MG63 (cell line): ENCODE measurements at regions not wholly inside any gene's neighbourhood (a gene's known extent, or its start where the extent isn't known, plus 50 kb on each side); places are given as distances from the start of the nearest gene placed in this dataset.
"Not testable (repeated sequence)": the region's sequence is repeated elsewhere in the genome, so short reads cannot be mapped to it uniquely, and the experiment has no call there.

Experiments
- DNase-seq: peaks from one replicate; pipeline ENCODE4 v3.0.0-alpha.2; 2020
- H3K27me3 ChIP-seq: fragments of 250-450 bp; sonication (Bioruptor Pico); 2 replicates; pipeline ENCODE4 v1.5.1; 2020; ENCODE audit warnings: mild to moderate bottlenecking, moderate library complexity
- H3K36me3 ChIP-seq: fragments of 250-450 bp; sonication (Bioruptor Pico); 2 replicates; pipeline ENCODE4 v1.5.1; 2020; ENCODE audit warnings: mild to moderate bottlenecking, moderate library complexity
- H3K4me3 ChIP-seq: fragments of 250-450 bp; sonication (Bioruptor Pico); 2 replicates; pipeline ENCODE4 v1.5.1; 2020; ENCODE audit warnings: mild to moderate bottlenecking, moderate library complexity
- H3K9me3 ChIP-seq: fragments of 250-450 bp; sonication (Bioruptor Pico); 2 replicates; pipeline ENCODE4 v1.5.1; 2020; ENCODE audit warnings: mild to moderate bottlenecking, moderate library complexity

DNA sequence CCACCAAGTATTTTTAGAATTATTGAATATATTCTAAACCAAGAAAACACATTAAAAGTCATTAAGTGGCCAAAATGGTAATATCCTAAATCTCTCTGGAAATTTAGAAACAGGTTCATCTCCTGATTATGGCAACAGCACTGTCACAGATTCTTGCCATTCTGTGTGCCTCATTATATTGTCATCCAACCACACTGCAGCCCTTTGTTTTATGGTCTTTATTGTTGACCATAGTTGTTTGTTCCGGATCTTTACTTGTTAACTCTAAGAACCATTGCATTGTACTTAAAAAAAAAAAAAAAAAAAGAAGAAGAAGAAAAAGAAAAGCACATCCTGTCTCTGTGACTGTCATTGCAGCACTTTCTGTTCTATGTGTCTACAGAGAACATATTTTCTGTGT is 822.1 kb upstream of the ADGRL3 start:
- no peaks in the 10 kb centered on the region for H3K36me3 ChIP-seq
- no peaks in the 10 kb centered on the region for H3K27me3 ChIP-seq
- DNase-seq = no peak
- no peak overlapping the region for H3K4me3 ChIP-seq
- H3K9me3 ChIP-seq = no peaks in the 10 kb centered on the region

DNA sequence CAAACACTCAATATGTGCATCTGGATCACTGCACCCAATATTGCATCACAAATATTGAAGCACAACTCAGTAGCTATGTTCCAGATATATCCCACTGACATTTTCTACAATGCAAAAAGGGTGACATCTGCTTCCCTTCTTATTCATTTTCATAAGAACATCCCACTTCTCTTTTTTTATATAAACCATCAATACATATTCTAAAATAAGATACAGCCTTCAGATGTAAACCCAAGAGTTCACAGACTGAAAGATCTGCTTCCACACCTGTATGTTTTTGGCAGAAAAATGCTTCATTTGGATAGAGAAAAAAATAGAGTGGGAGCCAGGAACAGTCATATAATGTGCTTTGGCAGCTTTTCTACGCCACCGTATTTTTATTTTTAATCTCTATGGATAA is 815.6 kb upstream of the ADGRL3 start:
- H3K36me3 ChIP-seq = no peaks in the 10 kb centered on the region
- no peaks in the 10 kb centered on the region for H3K9me3 ChIP-seq
- H3K4me3 ChIP-seq = no peak overlapping the region
- DNase-seq = no peak
- no peaks in the 10 kb centered on the region for H3K27me3 ChIP-seq

DNA sequence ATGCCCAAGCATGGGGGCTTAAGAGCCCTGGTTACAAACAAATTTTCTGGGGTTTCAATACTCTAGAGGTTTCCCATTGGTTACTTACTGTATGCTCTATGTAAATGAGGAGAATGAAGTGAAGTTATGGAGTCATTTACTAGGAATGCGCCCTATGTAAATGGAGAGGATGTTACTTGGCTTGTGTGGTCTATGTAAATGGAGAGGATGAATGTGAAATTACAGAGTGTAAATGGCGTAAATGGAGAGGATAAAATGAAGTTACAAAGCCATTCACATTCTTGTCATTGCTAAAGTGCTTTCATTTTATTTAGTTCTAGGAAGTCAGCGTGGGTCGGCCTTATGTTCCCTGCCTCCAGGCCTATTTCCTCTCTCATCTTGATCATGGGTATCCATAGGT is 810.5 kb upstream of the ADGRL3 start:
- H3K9me3 ChIP-seq = no peaks in the 10 kb centered on the region
- no peak overlapping the region for H3K4me3 ChIP-seq
- no peak for DNase-seq
- H3K36me3 ChIP-seq = no peaks in the 10 kb centered on the region
- no peaks in the 10 kb centered on the region for H3K27me3 ChIP-seq

DNA sequence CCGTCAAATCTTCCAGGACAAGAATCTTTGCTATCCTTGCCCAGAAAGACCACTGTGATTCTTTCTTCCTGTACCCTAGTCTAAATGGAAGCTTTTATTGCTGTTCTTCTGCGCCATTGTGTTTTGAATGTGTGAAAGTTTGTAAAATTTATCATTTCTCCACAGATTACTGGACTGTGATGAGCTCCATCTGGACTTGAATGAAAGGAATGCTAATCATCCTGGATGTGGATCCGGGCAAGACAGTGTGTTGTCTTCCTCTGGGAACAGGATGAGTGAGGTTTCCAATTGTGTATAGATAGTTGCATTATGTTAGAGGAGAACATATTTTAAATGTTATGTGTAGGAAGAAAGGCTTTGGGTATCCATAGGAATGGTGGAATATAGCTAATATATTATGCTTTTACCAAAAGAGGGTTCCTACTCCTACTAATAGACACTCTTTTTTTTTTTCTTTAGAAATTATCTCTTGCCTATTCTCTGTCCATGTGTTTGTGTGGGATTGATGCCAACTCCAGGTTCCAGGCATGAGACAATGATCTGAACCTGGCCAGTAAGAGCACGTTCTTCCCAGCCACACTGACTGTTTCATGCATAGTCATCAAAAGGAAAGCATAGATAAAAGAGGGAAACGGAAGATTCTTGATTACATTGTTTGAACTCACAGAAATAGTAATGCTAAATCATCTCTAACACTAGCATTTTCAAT is 803.6 kb upstream of the ADGRL3 start:
- no peak overlapping the region for H3K4me3 ChIP-seq
- H3K9me3 ChIP-seq = no peaks in the 10 kb centered on the region
- no peaks in the 10 kb centered on the region for H3K36me3 ChIP-seq
- no peaks in the 10 kb centered on the region for H3K27me3 ChIP-seq
- no peak for DNase-seq

DNA sequence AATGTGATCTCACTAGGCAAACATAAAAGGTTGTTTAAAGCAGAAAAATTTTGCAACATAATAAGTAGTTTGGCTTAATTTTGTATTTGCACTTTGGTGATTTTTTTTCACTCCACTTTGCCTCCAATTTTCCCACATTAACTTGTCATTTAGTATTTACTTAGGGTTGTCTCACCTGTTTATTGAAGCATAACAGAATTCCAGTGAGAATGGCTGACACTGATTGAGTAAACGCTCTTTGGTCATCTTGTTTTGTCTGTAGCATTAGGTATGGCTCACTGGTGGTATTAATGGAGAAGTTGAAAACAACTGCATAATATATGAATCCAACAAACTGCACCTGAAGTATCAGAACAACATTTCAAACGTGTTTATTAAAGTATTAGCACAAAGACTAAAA is 799.5 kb upstream of the ADGRL3 start:
- DNase-seq = no peak
- Histone ChIP-seq H3K9me3 (no peaks in the 10 kb centered on the region), H3K4me3 (no peak overlapping the region), H3K36me3 (no peaks in the 10 kb centered on the region), H3K27me3 (no peaks in the 10 kb centered on the region)

DNA sequence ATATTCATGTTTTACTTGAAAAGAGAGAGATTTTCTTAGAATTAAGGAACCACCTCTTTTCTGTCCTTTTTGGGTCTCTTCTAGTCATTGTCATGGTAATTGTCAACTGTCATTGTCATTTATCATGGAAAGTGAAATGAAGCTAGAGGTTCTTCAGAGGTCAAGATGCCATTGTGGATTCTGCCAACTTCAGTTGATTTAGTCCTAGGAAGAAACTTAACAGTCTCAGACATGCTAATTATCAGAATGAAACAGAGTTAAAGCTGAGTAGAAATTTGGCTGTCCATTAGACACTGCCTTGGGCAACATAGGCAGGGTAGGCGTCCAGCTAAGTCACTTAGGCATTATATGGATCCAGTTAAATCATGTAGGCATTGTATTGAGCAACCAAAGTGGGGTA is 796.1 kb upstream of the ADGRL3 start:
- DNase-seq = no peak

DNA sequence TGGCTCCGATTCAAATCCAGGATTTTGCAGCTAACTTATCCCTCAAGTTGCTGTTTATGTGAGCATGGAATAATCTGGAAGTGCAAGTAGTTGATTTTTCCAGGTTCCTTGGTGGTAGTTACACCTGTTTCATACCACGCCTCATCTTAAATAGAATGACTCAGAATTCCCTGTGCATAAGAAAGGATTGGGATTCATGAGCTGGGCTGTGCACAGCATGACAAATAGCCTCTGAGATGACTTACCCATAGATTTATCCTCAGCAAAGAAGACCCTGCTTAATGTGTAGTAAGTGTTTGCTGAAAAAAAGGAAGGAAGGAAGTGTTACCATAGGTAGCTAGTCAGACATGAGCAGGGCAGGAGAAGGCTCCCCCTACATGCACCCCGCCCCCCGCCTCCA is 777.7 kb upstream of the ADGRL3 start:
- Histone ChIP-seq H3K9me3 (no peaks in the 10 kb centered on the region), H3K27me3 (no peaks in the 10 kb centered on the region), H3K36me3 (no peaks in the 10 kb centered on the region), H3K4me3 (no peak overlapping the region)
- DNase-seq = no peak

More for the DNA sequence above, 796.1 kb upstream of the ADGRL3 start:
- Histone ChIP-seq H3K36me3 (no peaks in the 10 kb centered on the region), H3K4me3 (no peak overlapping the region), H3K9me3 (no peaks in the 10 kb centered on the region), H3K27me3 (no peaks in the 10 kb centered on the region)

DNA sequence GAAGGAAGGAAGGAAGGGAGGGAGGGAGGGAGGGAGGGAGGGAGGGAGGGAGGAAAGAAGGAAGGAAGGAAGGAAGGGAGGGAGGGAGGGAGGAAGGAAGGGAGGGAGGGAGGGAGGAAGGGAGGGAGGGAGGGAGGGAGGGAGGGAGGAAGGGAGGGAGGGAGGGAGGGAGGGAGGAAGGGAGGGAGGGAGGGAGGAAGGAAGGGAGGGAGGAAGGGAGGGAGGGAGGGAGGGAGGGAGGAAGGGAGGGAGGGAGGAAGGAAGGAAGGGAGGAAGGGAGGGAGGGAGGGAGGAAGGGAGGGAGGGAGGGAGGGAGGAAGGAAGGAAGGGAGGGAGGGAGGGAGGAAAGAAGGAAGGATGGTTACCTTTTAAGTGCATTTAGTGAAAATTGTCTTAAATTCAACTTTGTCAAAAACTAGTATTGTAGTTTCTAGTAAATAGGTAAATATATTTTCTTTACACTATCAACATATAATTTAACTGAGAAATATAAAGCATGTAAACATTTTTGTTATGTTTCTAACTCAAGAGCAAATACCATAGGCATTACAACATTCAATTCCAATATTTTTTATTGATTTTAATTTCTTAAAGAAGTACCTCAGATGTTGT is 776.4 kb upstream of the ADGRL3 start:
- not testable (repeated sequence) for H3K4me3 ChIP-seq, H3K27me3 ChIP-seq, H3K36me3 ChIP-seq, H3K9me3 ChIP-seq, DNase-seq

DNA sequence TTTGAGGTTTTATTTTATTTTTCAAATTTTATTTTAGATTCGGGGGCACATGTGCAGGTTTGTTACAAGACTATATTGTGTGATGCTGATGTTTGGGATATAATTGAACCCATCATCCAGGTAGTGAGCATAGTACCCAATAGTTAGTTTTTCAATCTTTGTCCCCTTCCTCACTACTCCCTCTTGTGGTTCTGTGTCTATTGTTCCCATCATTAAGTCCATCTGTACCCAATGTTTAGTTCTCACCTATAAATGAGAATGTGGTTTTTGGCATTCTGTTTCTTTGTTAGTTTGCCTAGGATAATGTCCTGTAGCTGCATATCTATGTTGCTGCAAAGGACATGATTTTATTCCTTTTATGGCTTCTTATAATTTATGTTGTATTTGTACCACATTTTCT is 767.2 kb upstream of the ADGRL3 start:
- Histone ChIP-seq H3K27me3 (no peaks in the 10 kb centered on the region), H3K4me3 (no peak overlapping the region), H3K36me3 (no peaks in the 10 kb centered on the region), H3K9me3 (no peaks in the 10 kb centered on the region)
- no peak for DNase-seq

DNA sequence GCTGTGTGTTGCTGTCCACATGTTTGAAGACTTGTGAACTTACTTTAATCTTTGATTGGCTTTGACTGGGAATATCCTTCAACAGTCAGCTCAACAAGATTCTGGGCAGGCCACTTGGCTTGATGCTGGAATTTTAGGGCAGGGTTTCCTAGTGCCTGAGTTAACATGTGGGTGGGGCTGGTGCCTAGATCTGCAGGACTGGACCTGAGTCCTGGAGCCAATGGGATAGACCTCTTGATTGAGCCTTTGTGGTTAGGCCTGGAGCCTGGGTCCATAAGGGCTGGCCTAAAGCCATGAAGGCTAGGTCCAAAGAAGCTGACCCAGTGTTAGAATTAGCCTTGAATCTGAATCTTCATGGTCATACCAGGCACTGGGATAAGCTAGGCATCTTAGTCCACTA is 757.1 kb upstream of the ADGRL3 start:
- no peaks in the 10 kb centered on the region for H3K27me3 ChIP-seq
- no peak overlapping the region for H3K4me3 ChIP-seq
- H3K36me3 ChIP-seq = no peaks in the 10 kb centered on the region
- H3K9me3 ChIP-seq = no peaks in the 10 kb centered on the region
- no peak for DNase-seq

DNA sequence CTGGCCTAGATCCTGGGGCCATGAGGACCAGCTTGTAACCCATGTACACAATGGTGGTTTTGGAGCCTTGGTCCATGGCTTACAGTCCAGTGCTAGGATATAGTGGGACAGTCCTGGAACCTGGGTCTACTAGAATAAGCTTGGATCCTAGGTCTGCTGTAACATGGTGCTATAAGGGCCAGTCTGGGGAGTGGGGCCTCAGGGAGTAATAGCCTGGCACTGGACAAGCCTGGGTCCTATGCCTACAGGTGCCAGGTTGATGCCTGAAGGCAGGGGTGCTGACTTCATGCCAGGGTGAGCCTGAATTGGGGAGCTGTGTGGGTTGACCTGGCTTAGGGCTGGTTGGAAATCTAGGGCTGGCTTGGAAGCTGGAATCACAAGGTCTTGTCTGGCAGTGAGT is 756.3 kb upstream of the ADGRL3 start:
- Histone ChIP-seq H3K36me3 (no peaks in the 10 kb centered on the region), H3K4me3 (no peak overlapping the region), H3K27me3 (no peaks in the 10 kb centered on the region), H3K9me3 (no peaks in the 10 kb centered on the region)
- DNase-seq = no peak

DNA sequence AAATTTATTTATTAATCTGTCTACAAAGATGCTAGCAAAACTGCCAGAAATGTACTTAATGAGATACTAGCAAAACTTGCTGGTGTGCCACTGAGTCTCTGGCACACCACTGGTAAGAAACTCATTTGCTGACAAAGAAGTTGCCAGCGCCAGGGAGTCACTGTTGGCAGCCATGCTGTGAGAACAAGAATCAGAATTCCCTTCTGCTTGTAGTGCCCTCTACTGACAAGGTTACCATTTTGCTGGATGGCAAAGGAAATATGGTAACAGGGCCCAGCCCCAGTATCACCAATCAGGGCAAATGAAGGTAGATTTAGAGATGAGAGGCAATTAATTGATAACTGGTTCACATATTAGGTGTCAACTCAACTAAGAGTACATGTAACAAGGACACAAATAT is 750.1 kb upstream of the ADGRL3 start:
- no peaks in the 10 kb centered on the region for H3K27me3 ChIP-seq
- no peak overlapping the region for H3K4me3 ChIP-seq
- no peaks in the 10 kb centered on the region for H3K36me3 ChIP-seq
- H3K9me3 ChIP-seq = no peaks in the 10 kb centered on the region
- DNase-seq = peak; percentile 1

DNA sequence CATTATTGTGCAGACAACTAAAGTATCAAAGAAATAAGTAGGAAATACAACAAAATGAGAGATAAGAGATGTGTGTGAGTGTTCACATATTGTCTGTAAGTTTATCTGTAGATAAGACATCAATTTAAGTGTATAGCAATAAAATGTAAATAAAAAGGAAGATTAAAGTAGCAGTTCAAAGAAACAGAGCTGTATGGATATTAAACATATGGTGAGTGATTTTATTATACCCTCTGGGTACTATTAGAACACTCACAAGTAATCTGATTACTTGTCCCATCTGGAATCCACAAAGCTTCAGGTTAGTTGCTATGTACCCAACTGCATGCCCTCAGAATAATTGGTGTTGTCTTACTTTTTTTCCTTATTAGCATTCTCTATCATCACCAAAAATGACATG is 747.9 kb upstream of the ADGRL3 start:
- no peak for DNase-seq
- no peaks in the 10 kb centered on the region for H3K36me3 ChIP-seq
- no peaks in the 10 kb centered on the region for H3K27me3 ChIP-seq
- H3K9me3 ChIP-seq = no peaks in the 10 kb centered on the region
- no peak overlapping the region for H3K4me3 ChIP-seq

DNA sequence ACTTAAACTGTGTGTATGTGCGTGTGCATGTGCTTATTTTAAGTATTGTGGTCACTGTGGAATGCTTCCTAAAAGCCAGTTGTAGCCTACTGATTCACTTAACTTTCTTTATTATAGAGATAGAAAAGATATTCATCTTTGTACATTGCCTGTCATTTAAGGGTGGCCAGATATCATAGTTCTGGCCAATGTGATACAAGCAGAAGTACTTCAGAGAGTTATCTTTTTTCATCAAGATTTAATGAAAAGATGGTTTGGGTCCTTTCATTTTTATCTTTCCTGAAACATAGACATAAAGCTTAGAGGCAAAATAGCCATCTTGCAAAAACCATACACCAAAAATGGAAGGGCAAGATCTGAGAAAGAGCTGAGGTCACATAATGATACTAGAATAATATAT is 744.7 kb upstream of the ADGRL3 start:
- no peak for DNase-seq
- Histone ChIP-seq H3K27me3 (no peaks in the 10 kb centered on the region), H3K4me3 (no peak overlapping the region), H3K36me3 (no peaks in the 10 kb centered on the region), H3K9me3 (no peaks in the 10 kb centered on the region)

DNA sequence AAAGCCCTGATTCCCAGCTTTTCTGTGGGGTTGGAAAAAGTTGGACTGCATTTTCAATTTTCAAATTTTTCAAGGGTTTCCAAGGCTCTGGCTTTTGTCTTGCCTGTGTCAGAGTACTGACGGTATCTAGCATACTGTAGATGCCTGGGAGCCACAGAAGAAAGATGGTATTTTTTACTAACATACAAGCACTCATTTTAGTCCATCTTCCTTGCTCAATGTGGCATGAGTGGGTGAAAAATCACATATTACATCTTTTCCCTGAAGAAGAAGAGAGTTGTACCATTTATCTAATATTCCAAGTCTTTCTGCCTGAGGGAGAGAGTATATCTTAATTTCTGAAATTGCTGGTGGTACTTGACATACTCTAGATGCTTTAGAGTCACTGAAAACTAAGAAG is 738.6 kb upstream of the ADGRL3 start:
- Histone ChIP-seq H3K4me3 (no peak overlapping the region), H3K27me3 (no peaks in the 10 kb centered on the region), H3K9me3 (no peaks in the 10 kb centered on the region), H3K36me3 (no peaks in the 10 kb centered on the region)
- DNase-seq = no peak

DNA sequence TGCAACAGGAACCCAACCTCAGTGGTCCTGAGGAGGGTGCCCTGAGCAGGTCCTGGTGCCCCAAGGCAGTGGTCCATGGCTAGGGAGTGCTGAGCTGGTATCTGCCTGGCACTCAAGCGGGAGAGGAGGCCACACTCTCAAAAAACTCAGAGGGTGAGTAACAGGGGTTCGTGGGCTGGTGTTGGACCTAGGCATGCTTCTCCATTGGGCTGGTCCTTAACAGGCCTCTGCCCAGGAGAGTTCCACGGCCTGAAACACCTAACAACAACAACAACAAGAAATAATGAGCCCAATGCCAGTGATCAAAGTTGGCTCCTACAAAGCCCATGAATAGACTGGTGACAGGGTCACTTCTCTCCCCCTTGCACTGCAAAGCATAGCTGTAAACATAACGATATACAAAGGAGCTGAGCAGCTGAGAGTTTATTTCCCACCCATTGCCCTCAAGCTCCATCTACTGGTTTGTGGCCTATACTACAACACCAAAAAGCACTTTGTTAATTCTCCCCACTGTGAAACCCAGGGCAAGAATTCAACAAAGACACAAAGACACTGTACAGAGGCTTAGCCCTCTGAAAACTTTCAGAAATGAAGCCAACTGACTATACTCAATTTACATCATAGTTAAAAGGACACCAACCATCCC is 736.1 kb upstream of the ADGRL3 start:
- Histone ChIP-seq H3K9me3 (no peaks in the 10 kb centered on the region), H3K27me3 (no peaks in the 10 kb centered on the region), H3K36me3 (no peaks in the 10 kb centered on the region), H3K4me3 (no peak overlapping the region)
- no peak for DNase-seq

DNA sequence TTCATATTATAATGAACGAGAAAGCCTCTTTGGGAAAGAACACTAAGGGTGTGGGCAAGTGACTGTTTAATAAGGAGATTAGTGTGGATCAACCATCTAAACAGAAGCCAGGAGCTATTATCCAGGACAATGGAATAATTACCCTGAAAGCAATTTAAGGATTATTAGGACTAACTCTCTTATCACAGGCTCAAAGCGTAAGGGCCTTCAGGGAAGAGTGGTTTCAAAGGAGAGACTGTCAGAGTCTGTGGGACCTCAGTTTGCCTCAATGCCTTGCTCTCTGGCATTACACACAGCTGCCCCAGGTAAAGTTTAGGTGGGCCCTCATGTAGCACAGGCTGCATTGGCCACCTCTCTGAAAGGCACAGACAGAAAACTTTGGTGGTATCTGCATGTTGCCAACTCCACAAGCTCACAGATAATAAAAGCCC is 717.2 kb upstream of the ADGRL3 start:
- no peak for DNase-seq
- no peaks in the 10 kb centered on the region for H3K9me3 ChIP-seq
- no peaks in the 10 kb centered on the region for H3K27me3 ChIP-seq
- H3K36me3 ChIP-seq = no peaks in the 10 kb centered on the region
- no peak overlapping the region for H3K4me3 ChIP-seq

DNA sequence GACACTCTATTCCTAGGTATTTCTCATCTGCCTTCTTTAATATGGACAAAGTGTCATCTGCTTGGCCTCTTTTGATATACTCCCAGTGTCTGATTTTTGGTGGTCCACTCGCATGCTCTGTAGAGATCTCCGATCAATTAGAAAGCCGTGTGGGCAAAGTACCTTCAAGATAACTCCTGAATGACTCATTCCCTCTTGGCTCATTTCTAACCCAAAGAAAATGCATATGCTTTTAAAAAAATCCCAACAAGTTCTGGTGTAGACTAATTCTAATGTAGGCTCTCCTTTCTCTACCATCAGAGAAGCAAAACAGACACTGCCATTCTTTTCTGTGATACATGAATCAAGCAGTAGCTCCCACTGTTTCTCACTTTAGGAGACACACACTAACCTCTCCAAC is 714.9 kb upstream of the ADGRL3 start:
- Histone ChIP-seq H3K36me3 (no peaks in the 10 kb centered on the region), H3K27me3 (no peaks in the 10 kb centered on the region), H3K9me3 (no peaks in the 10 kb centered on the region), H3K4me3 (no peak overlapping the region)
- no peak for DNase-seq
